ENCODE measurements at regions not wholly inside any gene's neighbourhood (a gene's known extent, or its start where the extent isn't known, plus 50 kb on each side); places are given as distances from the start of the nearest gene placed in this dataset.

- no peaks in the 10 kb centered on the region for H3K9me2 ChIP-seq (ENCODE audit: low read depth, low read length)
- no peaks in the 10 kb centered on the region for H3K79me2 ChIP-seq (ENCODE audit: insufficient read depth, low read length)
- H3K4me2 ChIP-seq (ENCODE audit: low read length): no peak overlapping the region
- TF ChIP-seq EZH2 (IDR thresholded peaks at IDR 0.05; ENCODE audit: borderline replicate concordance, low read length) (no peak), CTCF (IDR thresholded peaks at IDR 0.05; ENCODE audit: low read length) (no peak)
- no peaks in the 10 kb centered on the region for H3K27me3 ChIP-seq (ENCODE audit: insufficient read depth, low read length)
- H4K20me1 ChIP-seq (ENCODE audit: insufficient read depth, low read length): no peaks in the 10 kb centered on the region
- H3F3A ChIP-seq (ENCODE audit: insufficient read depth, low read length): no peaks in the 10 kb centered on the region
- 0 out of 2 replicates have a peak, but pooled peaks cover 3% of the 10 kb centered on the region for H3K9me3 ChIP-seq (ENCODE audit: low read length)
- H3K4me1 ChIP-seq (ENCODE audit: insufficient read depth, low read length, severe bottlenecking): no peaks in the 10 kb centered on the region
- no peak overlapping the region for H3K27ac ChIP-seq (ENCODE audit: low read depth, low read length, poor library complexity, severe bottlenecking)
- H3K36me3 ChIP-seq (ENCODE audit: insufficient read depth, low read length): no peaks in the 10 kb centered on the region
- H3K4me3 ChIP-seq (ENCODE audit: low read depth, low read length, poor library complexity, severe bottlenecking): no peak overlapping the region
- H3K9ac ChIP-seq (ENCODE audit: low read length): no peak overlapping the region
- H2AFZ ChIP-seq (ENCODE audit: low read length): no peak overlapping the region
These were observed 1168.2 kb upstream of the C9orf72 start for GRCh38 chr9:28741459-28741858.

GRCh38 chr9:28747351-28747985, 1174.2 kb upstream of the C9orf72 start:
- Histone ChIP-seq H2AFZ (ENCODE audit: low read length) (no peak overlapping the region), H3K4me1 (ENCODE audit: insufficient read depth, low read length, severe bottlenecking) (no peaks in the 10 kb centered on the region), H4K20me1 (ENCODE audit: insufficient read depth, low read length) (no peaks in the 10 kb centered on the region), H3F3A (ENCODE audit: insufficient read depth, low read length) (no peaks in the 10 kb centered on the region), H3K9me3 (ENCODE audit: low read length) (0 out of 2 replicates have a peak, but pooled peaks cover 3% of the 10 kb centered on the region), H3K27me3 (ENCODE audit: insufficient read depth, low read length) (no peaks in the 10 kb centered on the region), H3K36me3 (ENCODE audit: insufficient read depth, low read length) (no peaks in the 10 kb centered on the region), H3K27ac (ENCODE audit: low read depth, low read length, poor library complexity, severe bottlenecking) (no peak overlapping the region), H3K9me2 (ENCODE audit: low read depth, low read length) (no peaks in the 10 kb centered on the region), H3K9ac (ENCODE audit: low read length) (no peak overlapping the region), H3K79me2 (ENCODE audit: insufficient read depth, low read length) (no peaks in the 10 kb centered on the region), H3K4me3 (ENCODE audit: low read depth, low read length, poor library complexity, severe bottlenecking) (no peak overlapping the region), H3K4me2 (ENCODE audit: low read length) (no peak overlapping the region)
- TF ChIP-seq EZH2 (IDR thresholded peaks at IDR 0.05; ENCODE audit: borderline replicate concordance, low read length) (no peak), CTCF (IDR thresholded peaks at IDR 0.05; ENCODE audit: low read length) (no peak)

GRCh38 chr9:28750136-28750535, 1176.9 kb upstream of the C9orf72 start:
- Histone ChIP-seq H3F3A (ENCODE audit: insufficient read depth, low read length) (no peaks in the 10 kb centered on the region), H3K9me2 (ENCODE audit: low read depth, low read length) (no peaks in the 10 kb centered on the region), H3K4me1 (ENCODE audit: insufficient read depth, low read length, severe bottlenecking) (no peaks in the 10 kb centered on the region), H3K4me3 (ENCODE audit: low read depth, low read length, poor library complexity, severe bottlenecking) (no peak overlapping the region), H3K9me3 (ENCODE audit: low read length) (no peaks in the 10 kb centered on the region), H3K9ac (ENCODE audit: low read length) (no peak overlapping the region), H3K79me2 (ENCODE audit: insufficient read depth, low read length) (no peaks in the 10 kb centered on the region), H3K36me3 (ENCODE audit: insufficient read depth, low read length) (no peaks in the 10 kb centered on the region), H4K20me1 (ENCODE audit: insufficient read depth, low read length) (no peaks in the 10 kb centered on the region), H3K27ac (ENCODE audit: low read depth, low read length, poor library complexity, severe bottlenecking) (no peak overlapping the region), H3K4me2 (ENCODE audit: low read length) (no peak overlapping the region), H2AFZ (ENCODE audit: low read length) (no peak overlapping the region), H3K27me3 (ENCODE audit: insufficient read depth, low read length) (no peaks in the 10 kb centered on the region)
- TF ChIP-seq EZH2 (IDR thresholded peaks at IDR 0.05; ENCODE audit: borderline replicate concordance, low read length): no peak
- no peak for TF ChIP-seq CTCF (IDR thresholded peaks at IDR 0.05; ENCODE audit: low read length)
